HG03378 (cell line): ENCODE measurements at regions not wholly inside any gene's neighbourhood (a gene's known extent, or its start where the extent isn't known, plus 50 kb on each side); places are given as distances from the start of the nearest gene placed in this dataset.

ENCODE experiments used
- ATAC-seq: cut with Tn5 transposase; IDR thresholded peaks from one replicate; pipeline ENCODE4 v1.9.1; 2021; ENCODE audit warnings: mild to moderate bottlenecking, moderate library complexity; ENCODE audit not compliant: unreplicated experiment

GRCh38 chr4:45119376-45119775, 393.0 kb upstream of the GNPDA2 start:
- no peak for ATAC-seq

GRCh38 chr4:45102716-45103115, 376.4 kb upstream of the GNPDA2 start:
- no peak for ATAC-seq

DNA sequence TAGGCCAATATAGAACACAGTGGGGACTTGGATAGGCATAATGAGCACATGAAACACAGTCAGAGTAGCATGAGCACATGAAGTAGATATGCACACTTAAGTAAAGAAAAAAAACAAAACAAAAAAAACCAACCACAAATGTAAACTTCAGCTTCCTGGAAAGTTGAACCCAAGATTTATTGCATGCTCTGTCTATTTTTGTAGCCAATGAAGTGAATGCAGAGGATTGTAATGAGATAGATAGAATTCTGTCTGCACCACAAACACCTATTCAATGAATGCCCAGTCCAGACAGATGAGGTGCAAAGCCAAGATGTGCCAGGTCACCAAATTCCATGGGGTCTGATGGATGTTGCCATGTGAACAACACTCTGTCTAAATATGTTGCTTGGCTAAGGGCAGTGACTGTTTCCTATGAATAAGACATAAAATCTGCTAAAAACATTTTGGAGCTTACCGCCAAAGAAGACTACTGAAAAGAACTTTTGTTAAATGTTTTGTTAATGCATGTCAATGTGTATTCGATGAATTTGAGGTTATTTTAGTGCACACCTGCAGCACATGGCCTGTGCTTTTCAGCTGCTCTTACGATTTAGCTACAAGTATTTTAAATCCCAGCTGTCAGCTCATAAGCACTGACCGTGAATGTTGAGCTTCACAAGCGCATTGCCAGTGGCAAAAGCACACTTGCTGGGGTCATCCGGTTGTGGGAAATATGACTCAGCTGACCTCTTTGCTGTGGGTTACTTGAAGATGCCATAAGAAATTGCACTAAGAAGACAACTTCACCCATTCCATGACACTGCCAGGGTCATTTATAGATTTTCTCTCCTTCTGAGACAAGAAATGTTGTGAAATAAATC, 374.8 kb upstream of the GNPDA2 start:
- no peak for ATAC-seq

DNA sequence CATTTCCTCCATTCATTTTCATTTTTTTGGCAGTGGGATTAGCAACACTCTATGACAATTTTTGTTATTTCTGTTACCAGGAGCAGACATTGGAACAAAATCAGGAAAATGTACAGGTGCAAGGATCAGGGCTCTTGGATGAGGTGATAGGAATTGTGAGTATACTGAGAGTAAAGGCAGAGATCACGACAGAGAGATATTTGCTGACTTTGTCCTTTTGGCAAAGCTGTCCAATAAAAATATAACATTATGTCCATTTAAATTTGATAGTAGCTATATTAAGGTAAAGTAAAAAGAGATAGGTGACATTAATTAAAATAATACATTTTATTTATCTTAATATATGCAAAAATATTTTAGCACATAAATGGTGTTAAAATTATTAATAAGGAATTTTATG, 373.1 kb upstream of the GNPDA2 start:
- no peak for ATAC-seq

GRCh38 chr4:45094684-45095083, 368.3 kb upstream of the GNPDA2 start:
- ATAC-seq, result no peak

- ATAC-seq, result no peak
These were observed 355.7 kb upstream of the GNPDA2 start for GRCh38 chr4:45082101-45082500.

DNA sequence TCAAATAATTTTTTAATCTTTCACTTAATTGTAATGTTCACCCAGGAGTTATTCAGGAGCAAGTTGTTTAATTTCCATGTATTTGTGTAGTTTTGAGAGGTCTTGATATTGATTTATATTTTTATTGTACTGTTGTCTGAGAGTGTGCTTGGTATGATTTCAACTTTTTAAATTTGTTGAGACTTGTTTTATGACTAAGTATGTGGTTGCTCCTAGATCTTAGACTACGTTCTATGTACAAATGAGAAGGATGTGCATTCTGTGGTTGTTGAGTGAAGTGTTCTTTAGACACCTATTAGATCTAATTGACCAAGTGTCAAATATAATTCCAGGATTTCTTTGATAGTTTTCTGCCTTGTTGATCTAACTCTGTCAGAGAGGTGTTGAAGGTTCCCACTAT, 353.3 kb upstream of the GNPDA2 start:
- no peak for ATAC-seq

DNA sequence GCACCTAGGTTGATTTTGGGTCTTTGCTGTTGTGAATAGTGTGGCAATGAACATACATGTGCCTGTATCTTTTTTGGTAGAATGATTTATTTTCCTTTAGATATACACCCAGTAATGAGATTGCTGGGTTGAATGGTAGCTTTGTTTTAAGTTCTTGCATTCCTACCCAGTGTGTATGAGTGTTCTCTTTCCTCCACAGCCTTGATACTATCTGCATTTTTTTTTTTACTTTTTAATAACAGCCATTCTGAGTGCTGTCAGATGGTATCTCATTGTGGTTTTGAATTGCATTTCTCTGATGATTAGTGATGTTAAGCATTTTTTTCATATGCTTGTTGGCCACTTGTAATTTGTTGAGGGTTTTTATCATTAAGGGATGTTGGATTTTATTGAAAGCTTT, 351.8 kb upstream of the GNPDA2 start:
- no peak for ATAC-seq

DNA sequence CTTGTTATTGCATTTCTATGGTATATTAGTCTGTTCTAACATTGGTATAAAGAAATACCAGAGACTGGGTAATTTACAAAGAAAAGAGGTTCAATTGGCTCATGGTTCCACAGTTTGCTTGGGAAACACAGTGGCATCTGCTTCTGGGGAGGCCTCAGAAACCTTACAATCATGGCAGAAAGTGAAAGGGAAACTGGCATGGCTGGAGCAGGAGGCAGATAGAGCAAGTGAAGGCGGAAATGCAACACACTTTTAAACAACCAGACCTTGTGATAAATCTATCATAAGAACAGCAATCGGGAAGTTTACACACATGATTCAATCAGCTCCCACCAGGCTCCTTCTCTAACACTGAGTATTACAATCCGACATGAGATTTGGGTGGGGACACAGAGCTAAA, 346.6 kb upstream of the GNPDA2 start:
- ATAC-seq, result no peak

GRCh38 chr4:45064741-45065140, 338.4 kb upstream of the GNPDA2 start:
- no peak for ATAC-seq

DNA sequence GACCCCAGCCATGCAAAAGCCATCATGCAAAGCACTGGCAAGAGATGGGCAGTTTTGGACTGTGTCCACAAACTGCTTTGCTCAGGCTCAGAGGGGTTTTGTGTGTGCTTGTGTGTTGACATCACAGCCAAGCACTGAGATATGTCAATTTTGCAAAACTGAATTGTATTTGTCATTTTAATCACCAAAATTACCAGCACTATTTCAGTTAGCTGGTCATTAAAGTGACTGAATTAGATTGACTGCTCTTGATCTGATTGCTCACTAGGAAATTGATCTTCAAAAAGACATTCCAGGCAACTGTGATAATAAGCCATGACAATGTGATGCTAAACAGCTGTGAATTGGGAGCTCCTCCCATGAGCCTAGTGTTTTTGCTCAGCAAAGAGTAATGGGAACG, 337.3 kb upstream of the GNPDA2 start:
- no peak for ATAC-seq

DNA sequence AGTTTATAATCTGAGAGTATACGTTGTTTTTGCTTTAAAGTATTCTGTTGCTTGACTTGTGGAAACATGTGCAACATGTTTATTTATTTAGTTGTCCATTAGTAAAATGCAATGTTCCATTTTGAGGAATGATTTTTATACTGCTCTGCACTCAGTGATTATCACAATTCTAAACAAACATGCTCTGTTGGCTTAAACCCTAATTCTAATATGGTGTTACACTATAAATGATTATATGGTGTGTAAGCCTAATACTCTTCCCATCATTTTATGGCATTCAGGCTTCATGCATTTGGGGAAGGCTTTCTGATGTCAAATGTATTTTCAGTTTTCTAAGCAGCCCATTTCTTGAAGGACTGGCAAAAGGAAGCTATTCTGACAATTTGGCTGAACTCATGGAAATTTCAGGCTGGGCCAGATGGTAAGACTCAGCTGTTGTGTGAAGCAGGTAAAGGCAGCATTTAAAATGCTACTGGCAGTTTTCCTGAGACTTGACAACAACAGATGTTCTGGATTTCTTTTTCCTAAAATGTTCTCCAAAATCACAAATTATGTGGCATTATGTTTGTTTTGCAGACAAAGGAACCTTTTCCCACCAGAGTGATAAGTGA, 336.7 kb upstream of the GNPDA2 start:
- no peak for ATAC-seq

DNA sequence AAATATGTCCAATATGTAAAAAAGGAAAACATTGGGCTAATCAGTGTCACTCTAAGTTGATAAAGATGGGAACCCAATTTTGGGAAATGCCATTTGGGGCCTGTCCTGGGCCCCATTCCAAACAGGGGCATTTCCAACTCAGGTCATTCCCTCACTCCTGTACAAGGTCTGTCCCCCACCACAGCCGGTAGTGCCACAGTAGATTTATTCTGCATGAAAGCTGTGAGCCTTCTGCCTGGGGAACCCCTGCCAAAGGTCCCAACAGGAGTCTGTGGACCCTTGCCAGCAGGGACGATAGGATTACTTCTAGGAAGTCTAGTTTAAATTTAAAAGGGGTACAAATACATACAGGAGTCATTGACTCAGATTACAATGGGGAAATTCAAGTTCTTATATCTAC, 317.6 kb upstream of the GNPDA2 start:
- ATAC-seq, result no peak

GRCh38 chr4:45036677-45037076, 310.3 kb upstream of the GNPDA2 start:
- no peak for ATAC-seq

DNA sequence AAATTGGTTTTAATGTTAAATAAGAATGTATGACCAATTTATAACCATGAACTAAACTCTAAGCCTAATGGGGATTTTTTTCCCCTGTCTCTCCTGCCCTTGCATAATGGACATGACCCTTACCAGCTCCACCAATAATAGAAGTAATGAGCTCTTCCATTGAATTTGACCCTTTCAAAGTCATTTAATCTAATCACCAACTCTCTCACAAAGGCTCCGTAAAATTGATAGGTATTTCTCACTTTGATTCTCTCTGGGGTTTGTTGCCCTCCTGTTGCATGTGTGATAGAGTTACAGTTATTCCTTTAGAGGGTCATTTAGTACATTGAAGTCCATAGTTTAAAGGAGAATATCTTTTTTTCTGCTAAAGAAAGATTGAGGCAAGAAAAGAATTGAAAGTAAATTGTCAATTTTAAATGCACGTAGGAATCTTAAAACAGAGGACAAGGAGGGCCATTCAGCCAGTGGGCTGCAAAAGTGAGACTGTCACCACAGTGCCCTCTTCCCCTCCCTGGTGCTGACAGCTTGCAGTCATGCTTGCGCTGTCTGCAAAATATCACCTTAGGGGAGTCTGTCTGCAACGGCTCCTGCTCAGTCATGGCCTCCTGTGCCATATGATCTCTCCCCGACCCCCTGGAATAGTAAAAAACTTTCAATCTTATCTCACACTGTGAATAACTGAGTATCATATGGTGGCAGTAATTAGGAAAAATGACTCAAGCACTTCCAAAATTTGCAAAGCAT, 307.5 kb upstream of the GNPDA2 start:
- no peak for ATAC-seq

- ATAC-seq, result no peak
These were observed 303.7 kb upstream of the GNPDA2 start for GRCh38 chr4:45030059-45030458.

- ATAC-seq, result no peak
These were observed 281.2 kb upstream of the GNPDA2 start for GRCh38 chr4:45007508-45007907.

DNA sequence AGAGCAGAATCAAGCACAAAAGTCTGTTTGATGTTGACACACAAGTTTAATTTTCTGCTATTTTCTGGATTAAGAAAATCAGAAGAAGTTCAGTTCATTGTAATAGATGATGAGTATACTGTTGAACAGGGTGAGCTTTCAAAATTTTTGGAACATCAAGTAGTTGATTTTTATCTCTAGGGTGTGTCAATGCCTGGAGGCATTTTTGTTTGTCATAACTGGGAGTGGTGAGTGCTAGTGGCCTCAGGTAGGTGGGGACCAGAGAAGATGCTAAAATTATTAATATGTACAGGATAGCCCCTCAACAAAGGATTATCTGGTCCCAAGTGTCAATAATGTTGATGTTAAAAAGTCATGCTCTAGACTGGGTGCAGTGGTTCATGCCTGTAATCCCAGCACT, 279.7 kb upstream of the GNPDA2 start:
- no peak for ATAC-seq

GRCh38 chr4:45004847-45005565, 278.6 kb upstream of the GNPDA2 start:
- no peak for ATAC-seq

- ATAC-seq, result no peak
These were observed 278.0 kb upstream of the GNPDA2 start for GRCh38 chr4:45004326-45004725.

DNA sequence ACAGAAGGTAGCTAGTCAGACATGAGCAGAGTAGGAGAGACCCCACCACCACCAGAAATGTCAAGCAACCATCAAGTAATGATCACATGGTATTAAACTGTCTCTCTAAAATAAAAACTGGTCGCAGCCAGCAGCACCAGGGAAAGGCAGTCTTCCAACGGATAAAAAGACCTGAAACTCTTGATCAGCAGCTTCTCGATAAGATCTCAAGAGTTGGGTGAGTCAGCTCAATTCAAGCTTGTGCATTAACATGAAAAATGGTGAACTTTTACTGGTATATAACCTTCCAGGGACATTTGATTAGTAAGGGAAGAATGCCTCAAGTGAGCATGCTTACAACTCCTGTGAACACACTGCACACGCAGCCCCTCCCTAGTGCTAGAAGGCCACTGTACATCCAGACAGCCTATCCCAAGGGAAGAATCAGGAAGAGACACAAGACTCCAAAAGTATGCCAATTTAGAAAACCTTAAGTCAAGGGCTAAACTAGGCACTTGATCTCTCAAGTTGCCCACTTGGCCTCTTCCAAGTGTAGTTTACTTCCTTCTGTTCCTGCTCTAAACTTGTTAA, 270.0 kb upstream of the GNPDA2 start:
- ATAC-seq, result no peak
